ENCODE measurements at regions not wholly inside any gene's neighbourhood (a gene's known extent, or its start where the extent isn't known, plus 50 kb on each side); places are given as distances from the start of the nearest gene placed in this dataset.

GRCh38 chr1:238177351-238177750, 286.6 kb upstream of the ZP4 start:
- DNase-seq (ENCODE audit: low read depth), result no peak
- TF ChIP-seq CTCF (conservative IDR thresholded peaks at IDR 0.05; ENCODE audit: low read depth, low read length), result no peak

GRCh38 chr1:238176441-238176840, 285.7 kb upstream of the ZP4 start:
- TF ChIP-seq CTCF (conservative IDR thresholded peaks at IDR 0.05; ENCODE audit: low read depth, low read length), result no peak
- no peak overlapping the region for H3K4me3 ChIP-seq (ENCODE audit: low read depth, low read length)
- no peak for DNase-seq (ENCODE audit: low read depth)

More at GRCh38 chr1:238177351-238177750, 286.6 kb upstream of the ZP4 start:
- no peak overlapping the region for H3K4me3 ChIP-seq (ENCODE audit: low read depth, low read length)

GRCh38 chr1:238171985-238172384, 281.3 kb upstream of the ZP4 start:
- DNase-seq (ENCODE audit: low read depth), result no peak
- no peak overlapping the region for H3K4me3 ChIP-seq (ENCODE audit: low read depth, low read length)
- TF ChIP-seq CTCF (conservative IDR thresholded peaks at IDR 0.05; ENCODE audit: low read depth, low read length), result no peak

GRCh38 chr1:238161955-238162354, 271.2 kb upstream of the ZP4 start:
- H3K4me3 ChIP-seq (ENCODE audit: low read depth, low read length), result no peak overlapping the region
- no peak for DNase-seq (ENCODE audit: low read depth)
- TF ChIP-seq CTCF (conservative IDR thresholded peaks at IDR 0.05; ENCODE audit: low read depth, low read length), result no peak

GRCh38 chr1:238153939-238154338, 263.2 kb upstream of the ZP4 start:
- DNase-seq (ENCODE audit: low read depth), result no peak
- no peak for TF ChIP-seq CTCF (conservative IDR thresholded peaks at IDR 0.05; ENCODE audit: low read depth, low read length)
- H3K4me3 ChIP-seq (ENCODE audit: low read depth, low read length), result no peak overlapping the region

GRCh38 chr1:238153253-238153652, 262.5 kb upstream of the ZP4 start:
- TF ChIP-seq CTCF (conservative IDR thresholded peaks at IDR 0.05; ENCODE audit: low read depth, low read length), result no peak
- DNase-seq (ENCODE audit: low read depth), result no peak
- H3K4me3 ChIP-seq (ENCODE audit: low read depth, low read length), result no peak overlapping the region

- no peak for TF ChIP-seq CTCF (conservative IDR thresholded peaks at IDR 0.05; ENCODE audit: low read depth, low read length)
- H3K4me3 ChIP-seq (ENCODE audit: low read depth, low read length), result no peak overlapping the region
- DNase-seq (ENCODE audit: low read depth), result no peak
These were observed 261.4 kb upstream of the ZP4 start for GRCh38 chr1:238152119-238152518.

Measured in epithelial cell of proximal tubule (primary cell).